WTC11 (cell line): ENCODE measurements at regions not wholly inside any gene's neighbourhood (a gene's known extent, or its start where the extent isn't known, plus 50 kb on each side); places are given as distances from the start of the nearest gene placed in this dataset.

ENCODE experiments used
- TF ChIP-seq, protein P1 (sequence below): sonication (generic); formaldehyde crosslinking; IDR thresholded peaks from 2 replicates; pipeline ENCODE4 v1.8.0; 2022; ENCODE audit warnings: mild to moderate bottlenecking, missing genetic modification reagents
- TF ChIP-seq, protein P2 (sequence below): sonication (generic); formaldehyde crosslinking; IDR thresholded peaks from 2 replicates; pipeline ENCODE4 v1.8.0; 2023; ENCODE audit warnings: missing genetic modification reagents
- TF ChIP-seq, protein P3 (sequence below): fragments of 200-600 bp; IDR thresholded peaks from 2 replicates; pipeline ENCODE4 v1.8.0; 2022; ENCODE audit warnings: antibody characterized with exemption
- TF ChIP-seq, protein P4 (sequence below): sonication (generic); formaldehyde crosslinking; conservative IDR thresholded peaks from 2 replicates; pipeline ENCODE4 v1.8.1; 2022; ENCODE audit warnings: mild to moderate bottlenecking, missing genetic modification reagents
- TF ChIP-seq, protein P5 (sequence below): sonication (generic); formaldehyde crosslinking; IDR thresholded peaks from 2 replicates; pipeline ENCODE4 v1.8.1; 2022; ENCODE audit warnings: low read depth, mild to moderate bottlenecking, moderate library complexity, missing genetic modification reagents, borderline replicate concordance

DNA sequence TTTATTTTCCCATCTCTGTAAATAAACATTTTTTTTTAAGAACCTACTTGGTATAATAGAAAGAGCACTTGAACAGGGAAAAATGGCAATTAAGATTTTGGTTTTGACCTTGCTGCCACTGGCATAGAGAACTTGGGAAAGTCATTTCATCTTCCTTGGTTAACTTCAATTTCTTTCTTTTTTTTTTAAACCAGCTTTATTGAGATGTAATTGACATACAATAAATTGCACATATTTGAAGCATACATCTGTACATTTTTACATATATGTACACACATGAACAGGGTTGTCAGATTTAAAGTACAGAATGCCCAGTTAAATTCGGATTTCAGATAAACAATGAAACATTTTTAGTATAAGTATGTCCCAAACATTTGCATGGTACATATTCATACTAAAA is 103.0 kb upstream of the RAPGEF2 start:
- TF ChIP-seq, protein P1, sequence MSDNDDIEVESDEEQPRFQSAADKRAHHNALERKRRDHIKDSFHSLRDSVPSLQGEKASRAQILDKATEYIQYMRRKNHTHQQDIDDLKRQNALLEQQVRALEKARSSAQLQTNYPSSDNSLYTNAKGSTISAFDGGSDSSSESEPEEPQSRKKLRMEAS (CRISPR knock-in tag) = no peak
- TF ChIP-seq, protein P2, sequence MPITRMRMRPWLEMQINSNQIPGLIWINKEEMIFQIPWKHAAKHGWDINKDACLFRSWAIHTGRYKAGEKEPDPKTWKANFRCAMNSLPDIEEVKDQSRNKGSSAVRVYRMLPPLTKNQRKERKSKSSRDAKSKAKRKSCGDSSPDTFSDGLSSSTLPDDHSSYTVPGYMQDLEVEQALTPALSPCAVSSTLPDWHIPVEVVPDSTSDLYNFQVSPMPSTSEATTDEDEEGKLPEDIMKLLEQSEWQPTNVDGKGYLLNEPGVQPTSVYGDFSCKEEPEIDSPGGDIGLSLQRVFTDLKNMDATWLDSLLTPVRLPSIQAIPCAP (CRISPR knock-in tag) = no peak
- TF ChIP-seq, protein P3, sequence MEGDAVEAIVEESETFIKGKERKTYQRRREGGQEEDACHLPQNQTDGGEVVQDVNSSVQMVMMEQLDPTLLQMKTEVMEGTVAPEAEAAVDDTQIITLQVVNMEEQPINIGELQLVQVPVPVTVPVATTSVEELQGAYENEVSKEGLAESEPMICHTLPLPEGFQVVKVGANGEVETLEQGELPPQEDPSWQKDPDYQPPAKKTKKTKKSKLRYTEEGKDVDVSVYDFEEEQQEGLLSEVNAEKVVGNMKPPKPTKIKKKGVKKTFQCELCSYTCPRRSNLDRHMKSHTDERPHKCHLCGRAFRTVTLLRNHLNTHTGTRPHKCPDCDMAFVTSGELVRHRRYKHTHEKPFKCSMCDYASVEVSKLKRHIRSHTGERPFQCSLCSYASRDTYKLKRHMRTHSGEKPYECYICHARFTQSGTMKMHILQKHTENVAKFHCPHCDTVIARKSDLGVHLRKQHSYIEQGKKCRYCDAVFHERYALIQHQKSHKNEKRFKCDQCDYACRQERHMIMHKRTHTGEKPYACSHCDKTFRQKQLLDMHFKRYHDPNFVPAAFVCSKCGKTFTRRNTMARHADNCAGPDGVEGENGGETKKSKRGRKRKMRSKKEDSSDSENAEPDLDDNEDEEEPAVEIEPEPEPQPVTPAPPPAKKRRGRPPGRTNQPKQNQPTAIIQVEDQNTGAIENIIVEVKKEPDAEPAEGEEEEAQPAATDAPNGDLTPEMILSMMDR = no peak
- TF ChIP-seq, protein P4, sequence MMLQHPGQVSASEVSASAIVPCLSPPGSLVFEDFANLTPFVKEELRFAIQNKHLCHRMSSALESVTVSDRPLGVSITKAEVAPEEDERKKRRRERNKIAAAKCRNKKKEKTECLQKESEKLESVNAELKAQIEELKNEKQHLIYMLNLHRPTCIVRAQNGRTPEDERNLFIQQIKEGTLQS (CRISPR knock-in tag) = no peak
- TF ChIP-seq, protein P5, sequence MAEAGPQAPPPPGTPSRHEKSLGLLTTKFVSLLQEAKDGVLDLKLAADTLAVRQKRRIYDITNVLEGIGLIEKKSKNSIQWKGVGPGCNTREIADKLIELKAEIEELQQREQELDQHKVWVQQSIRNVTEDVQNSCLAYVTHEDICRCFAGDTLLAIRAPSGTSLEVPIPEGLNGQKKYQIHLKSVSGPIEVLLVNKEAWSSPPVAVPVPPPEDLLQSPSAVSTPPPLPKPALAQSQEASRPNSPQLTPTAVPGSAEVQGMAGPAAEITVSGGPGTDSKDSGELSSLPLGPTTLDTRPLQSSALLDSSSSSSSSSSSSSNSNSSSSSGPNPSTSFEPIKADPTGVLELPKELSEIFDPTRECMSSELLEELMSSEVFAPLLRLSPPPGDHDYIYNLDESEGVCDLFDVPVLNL (CRISPR knock-in tag) = no peak
